ENCODE measurements at regions not wholly inside any gene's neighbourhood (a gene's known extent, or its start where the extent isn't known, plus 50 kb on each side); places are given as distances from the start of the nearest gene placed in this dataset.

DNA sequence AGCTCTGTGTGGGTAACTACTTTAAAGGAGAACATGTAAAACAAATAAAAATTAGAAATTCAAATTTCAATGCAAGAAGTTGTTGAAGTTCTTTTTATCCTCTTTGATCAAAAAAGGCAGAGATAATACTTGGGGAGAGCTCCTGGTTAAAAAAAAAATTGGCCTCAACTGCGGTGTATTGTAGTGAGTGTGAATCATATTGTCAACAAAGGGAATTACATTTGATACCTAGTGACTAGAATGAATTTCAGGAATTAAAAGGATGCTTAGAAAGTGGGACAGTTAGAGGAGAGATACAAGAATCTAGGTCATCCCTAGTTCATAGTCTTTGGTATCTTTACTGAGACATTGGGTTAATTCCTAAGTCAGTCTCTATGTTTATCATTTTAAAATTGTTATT lies 473.0 kb downstream of the CCDC85A start (continued):
- TF ChIP-seq ZNF318 (CRISPR knock-in tag; IDR thresholded peaks at IDR 0.05), result no peak

DNA sequence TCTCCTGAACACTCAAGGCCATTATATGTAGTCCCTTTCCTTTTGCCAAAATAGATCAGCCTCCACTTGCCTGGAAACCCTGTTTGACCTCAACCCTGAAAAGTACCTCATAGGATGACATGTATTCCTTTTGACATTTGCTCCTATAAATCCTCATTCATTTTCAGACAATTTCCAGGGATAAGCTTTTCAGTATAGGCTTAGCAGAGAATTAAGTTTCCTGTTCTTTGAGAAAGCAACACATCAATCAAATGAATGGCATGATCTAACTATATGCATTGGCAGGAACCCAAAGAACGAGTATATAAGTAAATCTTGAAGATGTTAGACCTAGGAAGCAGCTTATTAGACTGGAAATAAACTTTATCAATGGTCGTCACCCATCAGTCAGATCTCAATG lies 483.0 kb downstream of the CCDC85A start:
- no peak for ATAC-seq
- POLR2A ChIA-PET, result no interaction called here
- CTCF ChIA-PET (ENCODE audit: low intra/inter-chr PET ratio, low total read pairs), result no interaction called here
- TF ChIP-seq ZFX (CRISPR knock-in tag; IDR thresholded peaks at IDR 0.05; ENCODE audit: low read depth), result no peak
- no peak overlapping the region for H3K9ac ChIP-seq (ENCODE audit: insufficient read depth, low read depth, low read length)
- no peak for FAIRE-seq
- peaks cover 60% of the 10 kb centered on the region for H3K9me3 ChIP-seq (ENCODE audit: low read length)
- WGBS (ENCODE audit: low lambda C conversion rate), result 1% methylated on average over 2 of the region's 2 CpGs
- BruUV-seq (replicated peaks), result no TSS peak
- H2AFZ ChIP-seq (ENCODE audit: low read length), result no peak overlapping the region
- no peaks in the 10 kb centered on the region for H3K27me3 ChIP-seq (ENCODE audit: control insufficient read depth in 1 of 2, insufficient read depth in 2 of 2, low read length in 2 of 2)
- no peaks in the 10 kb centered on the region for H3K79me2 ChIP-seq (ENCODE audit: insufficient read depth, low read length)
- H3K36me3 ChIP-seq (replicated peaks in 1 of 2; ENCODE audit: control insufficient read depth in 1 of 2, insufficient read depth in 2 of 2, low read length in 2 of 2), result no peaks in the 10 kb centered on the region
- no peaks in the 10 kb centered on the region for H4K20me1 ChIP-seq (ENCODE audit: insufficient read depth, low read length)
- H3K27ac ChIP-seq (ENCODE audit: extremely low read length, insufficient read depth, low read length), result no peak overlapping the region
- intact Hi-C loops (cut with micrococcal nuclease; ENCODE audit: unreplicated experiment) (no loop called here), in situ Hi-C loops (cut with HindIII; ENCODE audit: extremely low pct_ligation_motif_present, low pct_unique_long_range_greater_than_20kb) (no loop called here)
- H3K4me3 ChIP-seq (replicated peaks in 1 of 3; ENCODE audit: insufficient read depth in 1 of 3, low read depth in 2 of 3, low read length in 3 of 3), result no peak overlapping the region
- H3K4me2 ChIP-seq (ENCODE audit: low read depth, low read length), result no peak overlapping the region
- DNase-seq (ENCODE audit: low spot score), result no peak
- H3K4me1 ChIP-seq (ENCODE audit: insufficient read depth, low read length), result no peaks in the 10 kb centered on the region
